SK-N-SH treated with all-trans-retinoic acid at 6 μM for 48 hours (cell line): ENCODE measurements at regions not wholly inside any gene's neighbourhood (a gene's known extent, or its start where the extent isn't known, plus 50 kb on each side); places are given as distances from the start of the nearest gene placed in this dataset.

ENCODE experiments used
- ATAC-seq: fragments of 200-7000 bp; cut with Tn5 transposase; 3 replicates; pipeline ENCODE4 v1.9.1; 2020; ENCODE audit warnings: mild to moderate bottlenecking, moderate library complexity
- ARNTL ChIP-seq: fragments of 450-650 bp; formaldehyde crosslinking; IDR thresholded peaks from 2 replicates; pipeline ENCODE4 v1.5.0; 2020; ENCODE audit warnings: low read depth, mild to moderate bottlenecking, moderate library complexity, borderline replicate concordance
- BACH2 ChIP-seq: fragments of 250-450 bp; sonication (Bioruptor Pico); IDR thresholded peaks from 2 replicates; pipeline ENCODE4 v1.9.0; 2021; ENCODE audit warnings: mild to moderate bottlenecking, borderline replicate concordance
- CREB5 ChIP-seq: fragments of 250-450 bp; sonication (Bioruptor Pico); IDR thresholded peaks from 2 replicates; pipeline ENCODE4 v1.5.1; 2020; ENCODE audit warnings: low read depth, mild to moderate bottlenecking, moderate library complexity
- CSDC2 ChIP-seq: fragments of 250-450 bp; sonication (Bioruptor Pico); IDR thresholded peaks from 2 replicates; pipeline ENCODE4 v1.5.0; 2020; ENCODE audit warnings: mild to moderate bottlenecking, moderate library complexity
- ESRRG ChIP-seq: fragments of 250-450 bp; sonication (Bioruptor Pico); IDR thresholded peaks from 2 replicates; pipeline ENCODE4 v1.6.1; 2021; ENCODE audit warnings: mild to moderate bottlenecking
- GLIS3 ChIP-seq: fragments of 250-450 bp; sonication (Bioruptor Pico); IDR thresholded peaks from 2 replicates; pipeline ENCODE4 v1.5.0; 2020; ENCODE audit warnings: mild to moderate bottlenecking, moderate library complexity
- ISL1 ChIP-seq: fragments of 250-450 bp; sonication (Bioruptor Pico); IDR thresholded peaks from 2 replicates; pipeline ENCODE4 v2.1.2; 2022; ENCODE audit warnings: mild to moderate bottlenecking, moderate library complexity
- OSR1 ChIP-seq: fragments of 250-450 bp; sonication (Bioruptor Pico); IDR thresholded peaks from 2 replicates; pipeline ENCODE4 v1.8.0; 2022; ENCODE audit warnings: moderate library complexity, mild to moderate bottlenecking, inconsistent platforms
- PATZ1 ChIP-seq: fragments of 250-450 bp; sonication (Bioruptor Pico); IDR thresholded peaks from 2 replicates; pipeline ENCODE4 v1.8.0; 2020; ENCODE audit warnings: mild to moderate bottlenecking, moderate library complexity, borderline replicate concordance
- PPARA ChIP-seq: fragments of 250-450 bp; sonication (Bioruptor Pico); IDR thresholded peaks from 2 replicates; pipeline ENCODE4 v1.5.0; 2020; ENCODE audit warnings: mild to moderate bottlenecking, borderline replicate concordance
- SNAI2 ChIP-seq: fragments of 250-450 bp; sonication (Bioruptor Pico); IDR thresholded peaks from 2 replicates; pipeline ENCODE4 v1.5.0; 2020; ENCODE audit warnings: mild to moderate bottlenecking, moderate library complexity
- TCF4 ChIP-seq: fragments of 250-450 bp; sonication (Bioruptor Pico); IDR thresholded peaks from 2 replicates; pipeline ENCODE4 v1.8.0; 2021; ENCODE audit warnings: mild to moderate bottlenecking, moderate library complexity, borderline replicate concordance
- TOX ChIP-seq: fragments of 250-450 bp; sonication (Bioruptor Pico); IDR thresholded peaks from 2 replicates; pipeline ENCODE4 v1.8.0; 2021; ENCODE audit warnings: mild to moderate bottlenecking, moderate library complexity, borderline replicate concordance
- TSHZ2 ChIP-seq: fragments of 250-450 bp; sonication (Bioruptor Pico); IDR thresholded peaks from 2 replicates; pipeline ENCODE4 v1.5.0; 2020; ENCODE audit warnings: mild to moderate bottlenecking, moderate library complexity
- ZC3H10 ChIP-seq: fragments of 250-450 bp; sonication (Bioruptor Pico); IDR thresholded peaks from 2 replicates; pipeline ENCODE4 v1.5.1; 2021; ENCODE audit warnings: mild to moderate bottlenecking, moderate library complexity
- ZFP3 ChIP-seq: fragments of 250-450 bp; sonication (Bioruptor Pico); IDR thresholded peaks from 2 replicates; pipeline ENCODE4 v1.5.0; 2020; ENCODE audit warnings: mild to moderate bottlenecking, moderate library complexity
- ZFP30 ChIP-seq: fragments of 450-650 bp; formaldehyde crosslinking; IDR thresholded peaks from 2 replicates; pipeline ENCODE4 v1.5.0; 2022; ENCODE audit warnings: mild to moderate bottlenecking, moderate library complexity
- ZNF565 ChIP-seq: fragments of 450-650 bp; formaldehyde crosslinking; conservative IDR thresholded peaks from 2 replicates; pipeline ENCODE4 v1.5.0; 2020; ENCODE audit warnings: low read depth, mild to moderate bottlenecking, moderate library complexity
- ZNF70 ChIP-seq: fragments of 450-650 bp; formaldehyde crosslinking; IDR thresholded peaks from 2 replicates; pipeline ENCODE4 v1.5.0; 2020; ENCODE audit warnings: mild to moderate bottlenecking, moderate library complexity
- ZNF8 ChIP-seq: fragments of 450-650 bp; formaldehyde crosslinking; IDR thresholded peaks from 2 replicates; pipeline ENCODE4 v1.5.0; 2020; ENCODE audit warnings: mild to moderate bottlenecking, moderate library complexity
- TF ChIP-seq, protein P1 (sequence below): fragments of 250-450 bp; sonication (Bioruptor Pico); IDR thresholded peaks from 2 replicates; pipeline ENCODE4 v1.5.1; 2021; ENCODE audit warnings: mild to moderate bottlenecking, moderate library complexity

GRCh38 chr7:85573844-85574243 lies 387.0 kb upstream of the SEMA3D start (continued):
- no peak for TF ChIP-seq ZC3H10 (CRISPR knock-in tag)

DNA sequence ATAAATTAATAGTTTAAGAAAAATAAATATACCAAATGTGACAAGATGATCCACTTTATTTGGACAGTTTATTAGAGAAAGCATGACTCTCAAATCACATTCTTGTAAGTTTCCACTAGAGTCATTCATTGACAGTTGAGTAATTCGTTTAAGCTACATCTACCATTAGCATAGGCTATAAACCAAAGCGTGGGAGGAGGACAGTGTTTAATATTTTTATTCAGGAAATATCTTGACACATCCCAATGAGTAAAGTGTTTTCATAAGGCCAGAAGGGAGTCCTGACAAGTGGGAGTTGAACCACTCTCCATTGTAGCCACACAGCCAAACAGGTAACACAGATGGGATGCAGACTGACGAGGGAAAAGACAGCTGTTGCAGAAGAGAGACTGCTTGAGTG lies 386.5 kb upstream of the SEMA3D start:
- no peak for ATAC-seq
- TF ChIP-seq PATZ1 (CRISPR knock-in tag) = no peak
- no peak for TF ChIP-seq ZNF8 (CRISPR knock-in tag)
- no peak for TF ChIP-seq ZC3H10 (CRISPR knock-in tag)
- TF ChIP-seq SNAI2 (CRISPR knock-in tag) = no peak
- TF ChIP-seq PPARA (CRISPR knock-in tag) = no peak
- no peak for TF ChIP-seq BACH2 (CRISPR knock-in tag)
- no peak for TF ChIP-seq OSR1 (CRISPR knock-in tag)
- no peak for TF ChIP-seq ZNF565
- TF ChIP-seq ESRRG (CRISPR knock-in tag) = no peak
- no peak for TF ChIP-seq ISL1
- no peak for TF ChIP-seq ARNTL (CRISPR knock-in tag)
- no peak for TF ChIP-seq GLIS3 (CRISPR knock-in tag)
- TF ChIP-seq, protein P1, sequence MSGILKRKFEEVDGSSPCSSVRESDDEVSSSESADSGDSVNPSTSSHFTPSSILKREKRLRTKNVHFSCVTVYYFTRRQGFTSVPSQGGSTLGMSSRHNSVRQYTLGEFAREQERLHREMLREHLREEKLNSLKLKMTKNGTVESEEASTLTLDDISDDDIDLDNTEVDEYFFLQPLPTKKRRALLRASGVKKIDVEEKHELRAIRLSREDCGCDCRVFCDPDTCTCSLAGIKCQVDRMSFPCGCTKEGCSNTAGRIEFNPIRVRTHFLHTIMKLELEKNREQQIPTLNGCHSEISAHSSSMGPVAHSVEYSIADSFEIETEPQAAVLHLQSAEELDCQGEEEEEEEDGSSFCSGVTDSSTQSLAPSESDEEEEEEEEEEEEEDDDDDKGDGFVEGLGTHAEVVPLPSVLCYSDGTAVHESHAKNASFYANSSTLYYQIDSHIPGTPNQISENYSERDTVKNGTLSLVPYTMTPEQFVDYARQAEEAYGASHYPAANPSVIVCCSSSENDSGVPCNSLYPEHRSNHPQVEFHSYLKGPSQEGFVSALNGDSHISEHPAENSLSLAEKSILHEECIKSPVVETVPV (CRISPR knock-in tag) = no peak
- no peak for TF ChIP-seq ZNF70 (CRISPR knock-in tag)
- no peak for TF ChIP-seq TOX (CRISPR knock-in tag)
- TF ChIP-seq CREB5 = no peak
- TF ChIP-seq TCF4 (CRISPR knock-in tag) = no peak
- TF ChIP-seq ZFP30 (CRISPR knock-in tag) = no peak
- TF ChIP-seq ZFP3 (CRISPR knock-in tag) = no peak
- TF ChIP-seq, all 23 proteins: peak for 0

GRCh38 chr7:85570898-85571297 lies 384.0 kb upstream of the SEMA3D start:
- no peak for TF ChIP-seq CSDC2 (CRISPR knock-in tag)
- TF ChIP-seq PPARA (CRISPR knock-in tag) = no peak
- TF ChIP-seq, protein P1 (CRISPR knock-in tag) = no peak
- ATAC-seq = no peak

DNA sequence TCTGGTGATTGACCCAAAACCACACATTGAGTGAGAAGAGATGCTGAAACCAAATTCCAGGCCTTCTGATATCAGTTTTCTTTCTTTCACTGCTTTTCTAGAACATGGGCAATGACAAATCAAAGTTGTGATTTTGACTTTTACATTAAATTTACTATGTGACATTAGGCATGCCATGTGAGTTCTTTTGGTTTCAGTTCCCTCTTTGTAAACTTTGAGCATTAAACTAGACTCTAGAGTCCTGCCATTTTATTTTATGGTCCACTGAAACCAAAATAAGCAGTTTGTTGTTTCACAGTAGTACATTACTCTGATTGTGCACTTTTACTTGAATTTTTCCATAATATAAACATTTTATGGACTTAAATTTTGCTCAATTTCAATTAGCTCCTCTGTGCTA lies 381.1 kb upstream of the SEMA3D start:
- TF ChIP-seq ISL1 (no peak), TSHZ2 (CRISPR knock-in tag) (no peak), PATZ1 (CRISPR knock-in tag) (no peak), ZFP3 (CRISPR knock-in tag) (no peak), BACH2 (CRISPR knock-in tag) (no peak), GLIS3 (CRISPR knock-in tag) (no peak), PPARA (CRISPR knock-in tag) (no peak), CREB5 (no peak), OSR1 (CRISPR knock-in tag) (no peak)
- ATAC-seq = no peak
